ENCODE measurements at regions not wholly inside any gene's neighbourhood (a gene's known extent, or its start where the extent isn't known, plus 50 kb on each side); places are given as distances from the start of the nearest gene placed in this dataset.

DNA sequence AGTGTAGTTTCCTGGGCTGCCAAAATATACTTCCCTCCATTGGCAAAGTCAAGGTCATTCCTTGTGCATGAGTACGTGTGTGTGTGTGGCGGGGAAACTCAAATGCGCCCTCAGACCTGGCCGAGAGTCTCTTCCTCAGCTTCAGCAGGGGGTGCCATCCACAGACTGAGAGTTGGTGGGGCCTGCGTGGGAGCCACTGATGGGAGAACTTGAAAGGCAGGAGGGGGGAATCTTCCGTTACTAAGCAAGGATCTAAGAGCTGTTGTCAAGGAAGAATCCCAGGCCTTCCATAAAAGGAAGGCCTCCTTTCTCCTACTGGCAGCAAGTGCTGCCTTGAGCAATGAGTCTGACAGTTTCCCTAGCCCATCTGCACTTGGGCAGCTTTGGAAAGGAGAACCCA, 274.9 kb downstream of the EMP1 start:
- TF ChIP-seq RFX5 (IDR thresholded peaks at IDR 0.05; ENCODE audit: low read depth, low read length): no peak
- TF ChIP-seq POLR2A (IDR thresholded peaks at IDR 0.05; ENCODE audit: low read depth, low read length): no peak
- TF ChIP-seq TBL1XR1 (IDR thresholded peaks at IDR 0.05; ENCODE audit: low read depth, low read length): no peak
- no peak for TF ChIP-seq MXI1 (IDR thresholded peaks at IDR 0.05; ENCODE audit: low read depth, low read length)
- no peak for TF ChIP-seq SIX5 (IDR thresholded peaks at IDR 0.05; ENCODE audit: low read depth, low read length, severe bottlenecking)
- no peak for TF ChIP-seq WRNIP1 (IDR thresholded peaks at IDR 0.05; ENCODE audit: borderline replicate concordance, low read depth, low read length)
- no peak for TF ChIP-seq POLR2AphosphoS5 (IDR thresholded peaks at IDR 0.05; ENCODE audit: low read length)
- TF ChIP-seq, protein P1, sequence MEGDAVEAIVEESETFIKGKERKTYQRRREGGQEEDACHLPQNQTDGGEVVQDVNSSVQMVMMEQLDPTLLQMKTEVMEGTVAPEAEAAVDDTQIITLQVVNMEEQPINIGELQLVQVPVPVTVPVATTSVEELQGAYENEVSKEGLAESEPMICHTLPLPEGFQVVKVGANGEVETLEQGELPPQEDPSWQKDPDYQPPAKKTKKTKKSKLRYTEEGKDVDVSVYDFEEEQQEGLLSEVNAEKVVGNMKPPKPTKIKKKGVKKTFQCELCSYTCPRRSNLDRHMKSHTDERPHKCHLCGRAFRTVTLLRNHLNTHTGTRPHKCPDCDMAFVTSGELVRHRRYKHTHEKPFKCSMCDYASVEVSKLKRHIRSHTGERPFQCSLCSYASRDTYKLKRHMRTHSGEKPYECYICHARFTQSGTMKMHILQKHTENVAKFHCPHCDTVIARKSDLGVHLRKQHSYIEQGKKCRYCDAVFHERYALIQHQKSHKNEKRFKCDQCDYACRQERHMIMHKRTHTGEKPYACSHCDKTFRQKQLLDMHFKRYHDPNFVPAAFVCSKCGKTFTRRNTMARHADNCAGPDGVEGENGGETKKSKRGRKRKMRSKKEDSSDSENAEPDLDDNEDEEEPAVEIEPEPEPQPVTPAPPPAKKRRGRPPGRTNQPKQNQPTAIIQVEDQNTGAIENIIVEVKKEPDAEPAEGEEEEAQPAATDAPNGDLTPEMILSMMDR (IDR thresholded peaks at IDR 0.05 in 2 of 3, conservative IDR thresholded peaks at IDR 0.05 in 1 of 3; ENCODE audit: control insufficient read depth in 2 of 3, extremely low read depth in 1 of 3, insufficient read depth in 1 of 3, low read depth in 3 of 3, low read length in 3 of 3): no peak
- TF ChIP-seq, protein P2, sequence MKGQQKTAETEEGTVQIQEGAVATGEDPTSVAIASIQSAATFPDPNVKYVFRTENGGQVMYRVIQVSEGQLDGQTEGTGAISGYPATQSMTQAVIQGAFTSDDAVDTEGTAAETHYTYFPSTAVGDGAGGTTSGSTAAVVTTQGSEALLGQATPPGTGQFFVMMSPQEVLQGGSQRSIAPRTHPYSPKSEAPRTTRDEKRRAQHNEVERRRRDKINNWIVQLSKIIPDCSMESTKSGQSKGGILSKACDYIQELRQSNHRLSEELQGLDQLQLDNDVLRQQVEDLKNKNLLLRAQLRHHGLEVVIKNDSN (IDR thresholded peaks at IDR 0.05; ENCODE audit: borderline replicate concordance, extremely low read length, insufficient read depth, low read depth, low read length): no peak
- TF ChIP-seq, protein P3, sequence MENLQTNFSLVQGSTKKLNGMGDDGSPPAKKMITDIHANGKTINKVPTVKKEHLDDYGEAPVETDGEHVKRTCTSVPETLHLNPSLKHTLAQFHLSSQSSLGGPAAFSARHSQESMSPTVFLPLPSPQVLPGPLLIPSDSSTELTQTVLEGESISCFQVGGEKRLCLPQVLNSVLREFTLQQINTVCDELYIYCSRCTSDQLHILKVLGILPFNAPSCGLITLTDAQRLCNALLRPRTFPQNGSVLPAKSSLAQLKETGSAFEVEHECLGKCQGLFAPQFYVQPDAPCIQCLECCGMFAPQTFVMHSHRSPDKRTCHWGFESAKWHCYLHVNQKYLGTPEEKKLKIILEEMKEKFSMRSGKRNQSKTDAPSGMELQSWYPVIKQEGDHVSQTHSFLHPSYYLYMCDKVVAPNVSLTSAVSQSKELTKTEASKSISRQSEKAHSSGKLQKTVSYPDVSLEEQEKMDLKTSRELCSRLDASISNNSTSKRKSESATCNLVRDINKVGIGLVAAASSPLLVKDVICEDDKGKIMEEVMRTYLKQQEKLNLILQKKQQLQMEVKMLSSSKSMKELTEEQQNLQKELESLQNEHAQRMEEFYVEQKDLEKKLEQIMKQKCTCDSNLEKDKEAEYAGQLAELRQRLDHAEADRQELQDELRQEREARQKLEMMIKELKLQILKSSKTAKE (IDR thresholded peaks at IDR 0.05; ENCODE audit: low read depth, poor library complexity, severe bottlenecking): no peak
- TF ChIP-seq, protein P4, sequence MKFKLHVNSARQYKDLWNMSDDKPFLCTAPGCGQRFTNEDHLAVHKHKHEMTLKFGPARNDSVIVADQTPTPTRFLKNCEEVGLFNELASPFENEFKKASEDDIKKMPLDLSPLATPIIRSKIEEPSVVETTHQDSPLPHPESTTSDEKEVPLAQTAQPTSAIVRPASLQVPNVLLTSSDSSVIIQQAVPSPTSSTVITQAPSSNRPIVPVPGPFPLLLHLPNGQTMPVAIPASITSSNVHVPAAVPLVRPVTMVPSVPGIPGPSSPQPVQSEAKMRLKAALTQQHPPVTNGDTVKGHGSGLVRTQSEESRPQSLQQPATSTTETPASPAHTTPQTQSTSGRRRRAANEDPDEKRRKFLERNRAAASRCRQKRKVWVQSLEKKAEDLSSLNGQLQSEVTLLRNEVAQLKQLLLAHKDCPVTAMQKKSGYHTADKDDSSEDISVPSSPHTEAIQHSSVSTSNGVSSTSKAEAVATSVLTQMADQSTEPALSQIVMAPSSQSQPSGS (IDR thresholded peaks at IDR 0.05; ENCODE audit: low read length): no peak
- TF ChIP-seq RAD21 (IDR thresholded peaks at IDR 0.05; ENCODE audit: insufficient read depth, low read depth, low read length): no peak
- TF ChIP-seq YY1 (IDR thresholded peaks at IDR 0.05; ENCODE audit: low read depth, low read length): no peak

Measured in GM12878 (cell line).